GM19238 (cell line): ENCODE measurements at regions not wholly inside any gene's neighbourhood (a gene's known extent, or its start where the extent isn't known, plus 50 kb on each side); places are given as distances from the start of the nearest gene placed in this dataset.

ENCODE experiments used
- DNase-seq: peaks from one replicate; pipeline ENCODE4 v3.0.0; 2011; ENCODE audit warnings: low spot score; ENCODE audit not compliant: insufficient read length

DNA sequence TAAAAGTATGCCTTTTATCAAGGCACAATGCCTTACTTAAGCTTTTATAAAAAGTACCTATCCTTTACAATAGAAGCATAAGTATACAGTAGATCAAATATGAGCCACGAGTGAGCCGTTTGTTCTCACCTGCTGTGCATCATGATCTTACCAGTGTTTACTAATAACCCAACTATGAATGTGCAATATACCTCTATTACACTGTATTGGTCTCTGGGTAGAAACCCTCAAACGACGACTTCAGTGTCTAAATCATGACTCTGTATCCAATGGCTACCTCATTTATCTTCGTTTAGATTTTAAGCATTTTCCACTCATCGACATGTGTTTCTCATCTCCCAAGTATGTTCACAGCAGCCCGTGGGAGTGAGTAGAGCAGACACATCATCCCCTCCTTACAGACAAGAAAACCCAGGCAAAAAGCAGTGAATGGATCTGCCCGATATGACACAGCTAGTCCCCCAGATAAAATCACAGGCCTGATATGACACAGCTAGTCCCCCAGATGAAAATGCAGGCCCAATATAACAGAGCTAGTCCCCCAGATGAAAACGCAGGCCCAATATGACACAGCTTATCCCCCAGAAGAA is 279.8 kb downstream of the TNS1 start:
- DNase-seq, result no peak

DNA sequence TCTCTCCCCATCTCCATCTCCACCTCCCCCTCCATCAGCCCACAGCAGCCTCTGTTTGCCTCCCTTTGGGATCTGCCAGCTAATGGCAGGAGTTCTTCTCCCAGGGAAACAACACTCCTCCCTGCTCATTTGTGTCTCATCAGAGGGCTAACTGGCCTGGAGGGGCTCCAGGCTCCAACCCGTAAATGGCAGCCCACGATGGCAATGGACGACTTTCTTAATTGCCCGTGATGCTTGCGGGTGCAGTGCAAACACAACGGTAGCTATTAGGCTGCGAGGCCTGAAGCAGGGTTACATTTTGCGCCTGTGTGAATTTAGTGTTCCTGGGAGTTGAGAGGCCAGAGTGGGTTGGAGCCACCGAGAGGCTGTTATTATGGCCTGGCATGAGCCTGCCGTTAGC is 285.1 kb downstream of the TNS1 start:
- DNase-seq, result no peak

DNA sequence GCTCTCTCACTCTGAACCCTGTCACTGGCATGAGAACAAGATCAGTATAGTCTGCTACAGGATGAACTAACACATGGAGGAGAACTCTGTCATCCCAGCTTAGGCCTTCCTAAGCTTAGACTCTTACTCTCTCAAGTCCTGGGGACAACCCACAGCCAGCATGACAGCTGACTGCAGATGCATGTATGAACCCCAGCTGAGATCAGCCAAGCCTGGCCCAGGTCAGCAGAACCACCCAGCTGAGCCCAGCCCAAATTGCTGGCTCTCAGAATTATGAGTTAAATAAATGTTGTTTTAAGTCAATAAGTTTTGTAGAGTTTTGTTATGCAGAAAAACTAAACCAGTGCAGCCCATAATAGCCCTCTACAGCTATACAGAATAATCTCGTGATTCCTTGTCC is 287.3 kb downstream of the TNS1 start:
- DNase-seq, result no peak

DNA sequence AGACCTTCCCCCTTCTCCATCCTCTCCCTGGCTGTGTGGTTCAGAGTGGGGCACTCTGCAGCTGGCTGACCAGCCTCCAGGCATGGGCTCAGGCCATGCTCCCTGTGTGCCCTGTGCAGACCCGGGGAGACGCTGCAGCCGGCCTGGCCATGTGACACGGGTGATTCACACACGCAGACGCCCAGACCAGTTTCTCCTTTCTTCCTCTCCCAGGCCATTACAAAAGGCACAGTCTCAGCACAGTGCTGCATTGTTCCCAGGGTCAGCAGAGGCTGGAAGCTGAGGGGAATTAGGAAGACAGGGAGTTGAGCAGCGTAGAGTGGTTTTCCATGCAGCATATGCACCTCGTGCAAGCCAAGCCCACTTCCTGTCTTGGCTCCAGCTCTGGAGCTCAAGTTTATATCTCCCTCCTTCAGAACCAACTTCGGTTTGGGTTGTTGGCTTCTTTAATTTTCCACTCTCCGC is 288.5 kb downstream of the TNS1 start:
- DNase-seq, result no peak

DNA sequence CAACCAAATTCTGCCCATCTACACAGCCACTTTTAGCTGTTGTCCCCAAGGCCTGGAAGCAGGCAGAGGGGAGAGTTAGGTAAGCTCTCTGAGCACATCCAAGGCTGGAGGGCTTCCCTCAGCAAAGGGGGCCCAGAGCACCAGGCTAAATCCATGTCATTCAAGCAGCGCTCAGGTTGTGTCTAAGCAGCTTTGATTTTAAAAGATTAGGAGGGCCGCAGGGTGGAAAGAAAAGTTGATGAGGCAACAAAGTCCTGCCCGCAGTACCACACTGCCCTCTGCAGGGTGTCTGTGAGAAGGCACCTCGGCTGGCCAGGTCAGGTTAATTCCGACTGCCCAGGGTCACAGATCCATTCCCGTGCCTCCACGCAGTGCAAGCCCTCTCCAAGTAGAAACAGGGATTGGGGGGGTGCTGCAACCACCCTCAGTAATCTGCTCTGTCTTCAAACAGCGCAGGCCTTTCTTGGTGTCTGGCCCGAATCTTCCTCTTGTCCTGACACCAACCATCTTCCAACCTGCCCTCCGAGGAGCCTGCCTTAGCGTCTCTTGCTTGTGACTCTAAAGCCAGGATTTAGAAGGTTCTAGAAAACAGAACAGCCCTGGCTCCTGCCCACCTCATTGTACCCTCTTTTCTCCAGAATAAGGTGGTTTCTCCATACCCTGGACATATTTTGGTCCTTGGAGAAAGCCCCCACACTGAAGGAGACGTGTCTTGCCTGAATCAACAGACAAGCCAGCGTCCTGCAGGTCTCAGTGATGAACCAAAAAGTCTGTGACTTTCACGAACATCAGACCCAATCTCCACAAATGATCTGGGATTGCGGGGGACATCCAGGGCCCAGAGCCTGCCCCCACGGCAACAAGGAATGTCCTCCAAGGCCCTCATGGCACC is 289.2 kb downstream of the TNS1 start:
- peak; percentile 46 for DNase-seq

DNA sequence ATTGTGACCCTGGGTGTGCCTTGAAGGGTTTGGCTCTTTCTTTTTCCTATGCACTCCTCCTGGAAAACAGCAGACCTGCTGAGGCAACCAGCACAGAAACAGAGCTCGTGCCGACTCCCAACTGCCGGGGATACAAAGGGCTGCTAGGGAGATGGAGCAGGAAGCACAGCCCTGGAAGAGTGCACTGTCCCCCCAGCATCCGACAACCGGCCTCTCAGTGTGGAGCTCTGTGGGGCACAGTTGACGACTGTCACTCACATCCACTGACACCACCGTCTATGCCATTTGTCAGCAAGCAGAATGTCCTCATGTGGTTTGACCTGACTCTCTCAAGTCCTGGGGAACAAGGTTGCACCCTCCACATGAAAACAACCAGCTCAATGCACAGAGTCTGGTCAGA is 290.4 kb downstream of the TNS1 start:
- DNase-seq, result no peak

DNA sequence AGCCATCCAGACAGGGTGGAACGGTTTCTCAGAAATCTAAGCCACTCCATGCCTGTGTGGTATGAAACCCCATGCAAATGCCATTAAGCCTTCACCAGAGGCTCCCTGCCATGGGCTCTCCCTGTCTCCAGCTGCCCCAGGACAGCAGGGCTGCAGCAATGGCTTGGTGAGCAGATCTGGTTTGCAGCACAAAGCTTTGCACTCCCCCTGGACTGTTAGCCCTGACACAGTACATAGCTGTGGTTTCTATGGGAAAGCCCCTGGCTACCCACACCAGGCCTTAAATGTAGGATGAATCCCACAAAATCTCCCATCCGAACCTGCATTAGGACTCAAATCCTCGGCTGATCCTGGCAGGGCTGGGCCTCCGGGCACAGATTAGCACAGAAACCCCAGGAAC is 291.6 kb downstream of the TNS1 start:
- DNase-seq, result no peak

DNA sequence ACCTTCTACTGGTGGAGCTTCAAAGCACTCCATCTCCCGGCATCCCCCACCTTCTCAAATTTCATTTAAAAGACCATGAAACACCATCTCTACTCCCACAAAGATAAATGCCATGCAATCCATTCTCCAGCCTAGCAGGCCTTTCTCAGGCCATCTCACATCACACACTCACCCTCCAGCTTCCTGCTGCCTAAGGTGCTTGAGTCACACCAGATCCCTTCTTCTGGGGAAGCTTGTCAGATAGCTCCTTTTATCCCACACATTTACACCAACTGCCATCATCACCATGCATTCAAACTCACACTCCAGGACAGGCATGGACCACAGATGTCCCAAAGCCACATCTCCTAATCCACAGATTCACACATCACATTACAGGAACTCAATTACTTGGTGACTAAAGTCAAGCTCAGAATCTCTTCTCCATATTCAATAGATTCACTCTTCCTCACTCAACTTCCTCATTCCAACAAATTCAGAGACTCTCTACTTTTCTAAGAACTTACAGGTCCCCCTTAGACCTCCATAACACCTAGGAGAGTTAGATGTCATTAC is 292.5 kb downstream of the TNS1 start:
- DNase-seq, result no peak

DNA sequence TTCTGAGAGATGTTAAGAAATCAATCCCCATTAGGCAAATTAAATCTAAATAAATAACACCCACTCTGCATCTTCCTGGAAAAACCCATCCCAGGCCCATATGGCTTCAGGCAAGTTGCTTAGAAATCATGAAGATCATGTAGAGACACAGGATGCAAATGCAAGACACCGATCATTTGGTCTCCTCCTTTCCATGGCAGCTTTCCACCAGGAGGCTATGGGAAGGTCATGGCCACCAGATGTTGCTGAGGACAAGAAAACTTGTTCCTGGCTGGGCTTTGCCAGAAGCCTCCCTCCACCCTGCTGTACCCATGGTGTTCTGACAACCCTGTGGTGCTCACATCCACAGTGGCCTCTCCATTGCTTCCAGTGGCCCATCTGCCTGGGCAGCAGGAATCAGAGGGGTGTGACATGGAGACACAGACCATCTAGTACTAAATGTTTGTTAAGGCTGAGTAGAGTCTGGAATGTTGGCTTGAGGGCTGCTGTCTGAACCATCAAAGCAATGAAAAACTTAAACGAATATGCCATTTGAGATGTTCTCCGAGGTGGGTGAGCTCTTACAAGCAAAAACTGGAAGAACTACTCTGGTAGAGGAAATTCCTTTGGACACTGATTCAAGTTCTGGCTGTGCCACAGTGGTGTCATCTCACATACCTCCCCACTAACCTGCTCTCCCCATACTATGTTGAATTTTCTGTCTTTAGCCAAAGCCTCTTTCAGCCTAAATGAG is 293.2 kb downstream of the TNS1 start:
- no peak for DNase-seq

DNA sequence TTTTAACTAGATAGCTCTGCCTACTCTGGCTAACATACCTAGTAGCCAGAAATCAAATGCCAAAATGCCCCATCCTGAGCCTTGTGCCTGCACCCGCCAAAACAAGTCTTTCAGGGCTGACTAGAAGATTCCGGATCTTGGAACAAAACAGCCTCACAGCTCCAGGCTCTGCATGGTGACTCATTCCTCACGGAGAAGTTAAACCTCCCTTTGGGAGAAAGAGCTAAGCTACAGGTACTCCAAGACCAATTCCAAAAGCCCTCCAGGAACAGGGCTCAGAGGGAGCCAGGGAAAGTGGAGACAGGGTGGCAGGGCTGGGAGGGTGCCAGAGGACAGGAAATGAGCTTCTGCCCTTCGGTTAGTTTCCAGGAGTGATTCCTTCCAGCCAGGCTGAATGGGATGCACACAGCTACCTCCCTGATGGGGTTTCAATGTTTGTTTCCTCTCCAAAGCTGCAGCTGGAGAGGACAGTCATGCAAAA is 295.6 kb downstream of the TNS1 start:
- no peak for DNase-seq

DNA sequence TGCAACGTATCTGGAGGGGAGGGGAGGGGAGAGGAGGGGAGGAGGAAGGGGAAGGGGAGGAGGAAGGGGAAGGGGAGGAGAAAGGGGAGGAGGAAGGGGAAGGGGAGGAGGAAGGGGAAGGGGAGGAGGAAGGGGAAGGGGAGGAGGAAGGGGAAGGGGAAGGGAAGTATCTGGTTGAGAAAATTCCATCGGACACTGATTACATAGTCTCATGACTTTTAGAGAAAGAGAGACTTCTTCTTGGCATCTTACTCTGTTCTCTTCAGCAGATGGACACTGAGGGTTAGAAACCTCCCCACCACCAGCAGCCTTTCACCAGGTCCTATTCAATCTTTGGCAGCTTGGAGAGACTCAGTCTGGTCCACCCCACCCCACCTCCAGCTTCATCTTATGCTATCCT is 296.3 kb downstream of the TNS1 start:
- DNase-seq, result no peak

DNA sequence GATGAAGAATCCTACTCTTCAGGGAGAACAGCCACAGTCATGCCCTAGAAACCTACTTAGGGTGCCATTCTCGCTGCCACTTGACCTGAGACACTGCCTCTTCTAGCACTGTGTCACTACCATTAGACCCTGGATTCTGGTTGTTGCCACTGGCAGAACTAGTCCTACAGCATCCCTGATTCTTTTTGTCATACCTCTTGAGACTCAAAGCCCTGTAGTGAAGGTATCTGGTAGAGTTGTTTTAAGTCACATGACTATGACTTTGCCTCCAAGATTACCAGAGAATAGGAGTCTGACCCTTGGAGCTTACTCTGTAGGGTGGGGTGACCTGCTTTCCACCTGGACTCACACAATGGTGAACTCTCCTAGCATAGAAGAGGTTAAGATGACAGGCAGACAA is 296.7 kb downstream of the TNS1 start:
- no peak for DNase-seq

DNA sequence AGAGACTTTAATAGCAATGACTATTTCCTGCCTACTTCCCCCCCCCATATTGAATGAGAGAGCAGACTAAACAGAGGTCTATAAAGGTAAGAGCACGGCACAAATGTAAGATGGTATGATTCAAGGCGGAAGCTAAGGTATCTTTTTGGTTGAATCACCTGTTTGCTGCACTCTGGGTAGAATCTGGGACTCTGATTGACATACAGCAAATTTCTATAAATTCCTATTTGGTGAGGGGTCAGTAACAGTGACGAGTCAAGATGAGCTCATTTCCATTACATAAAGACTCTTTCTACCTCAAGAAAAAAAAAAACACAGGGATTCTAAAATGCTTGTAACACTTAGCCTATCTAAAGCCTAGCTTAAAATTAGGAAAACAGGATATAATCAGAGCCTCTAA is 297.3 kb downstream of the TNS1 start:
- no peak for DNase-seq

DNA sequence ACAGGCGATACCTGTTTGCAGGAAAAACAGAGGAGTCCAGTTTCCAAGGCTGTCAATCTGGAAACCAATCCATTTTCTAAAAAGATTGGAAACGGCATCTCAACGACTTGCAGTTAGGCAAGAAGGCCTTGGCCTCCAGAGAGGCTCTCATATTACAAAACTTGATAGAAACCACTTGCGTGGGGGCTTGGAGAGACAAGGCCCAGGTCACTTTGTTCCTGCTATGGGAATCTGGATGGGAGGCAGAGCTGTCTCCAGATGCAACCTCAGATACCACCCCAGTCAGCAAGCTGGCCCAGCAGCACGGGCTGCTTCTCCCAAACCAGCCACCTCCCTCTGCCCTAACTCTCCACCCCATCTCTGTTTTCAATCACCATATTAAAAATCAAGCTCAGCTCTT is 298.8 kb downstream of the TNS1 start:
- DNase-seq, result no peak

DNA sequence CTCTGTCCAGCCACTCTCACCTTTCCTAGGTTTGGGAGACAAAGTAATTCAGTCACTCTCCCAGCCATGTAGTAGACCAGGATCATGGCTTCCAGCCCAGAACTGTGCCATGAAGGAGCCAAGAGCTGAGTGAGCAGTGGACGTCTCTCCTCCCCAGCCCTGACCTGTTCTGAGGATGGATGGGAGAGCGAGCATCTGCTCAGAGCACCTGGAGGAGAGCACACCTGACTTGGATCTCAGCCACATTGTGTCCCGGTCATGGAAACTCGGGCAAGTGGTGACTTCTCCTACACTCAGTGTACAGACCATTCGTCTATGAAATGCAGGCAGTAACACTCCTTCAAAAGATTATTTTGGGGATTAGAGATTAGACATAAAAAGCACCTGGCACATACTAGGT is 299.7 kb downstream of the TNS1 start:
- no peak for DNase-seq

DNA sequence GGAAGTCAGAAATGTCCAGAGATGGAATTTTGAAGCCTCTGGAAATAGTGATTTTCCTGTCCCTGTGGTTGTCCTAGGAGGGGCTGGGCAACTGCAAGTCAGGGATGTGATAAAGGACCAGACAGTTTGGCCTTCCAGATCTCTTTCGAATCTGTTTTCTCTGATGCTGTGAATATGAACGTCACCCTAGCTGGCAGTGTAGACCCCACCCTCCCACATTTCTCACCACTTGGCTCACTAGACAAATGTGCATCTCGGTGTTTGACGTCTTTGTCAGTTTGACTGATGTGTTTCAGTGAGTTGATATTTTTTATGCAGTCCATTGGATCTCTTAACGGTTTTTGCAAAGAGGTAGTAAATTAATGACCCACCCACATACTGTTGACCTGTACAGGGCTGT is 301.2 kb downstream of the TNS1 start:
- no peak for DNase-seq

DNA sequence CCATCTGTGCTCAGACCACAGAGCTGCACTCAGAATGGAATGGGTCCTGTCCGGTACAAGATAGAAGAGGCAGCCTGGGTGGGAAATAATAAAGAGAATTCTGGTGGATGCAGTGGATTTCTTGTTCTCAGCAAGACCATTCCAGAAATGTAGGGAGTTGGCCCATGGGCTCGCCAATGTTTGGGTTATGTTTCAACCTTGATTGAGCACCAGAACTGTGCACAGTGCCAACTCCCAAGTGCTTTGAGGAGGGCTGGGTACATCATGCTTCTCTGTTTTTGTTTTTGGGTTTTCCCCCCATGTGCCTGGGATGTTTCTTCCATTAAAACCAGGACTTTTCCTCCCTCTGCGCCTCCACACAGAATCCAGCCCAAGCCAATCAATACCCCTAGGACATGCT is 304.1 kb downstream of the TNS1 start:
- DNase-seq, result no peak

DNA sequence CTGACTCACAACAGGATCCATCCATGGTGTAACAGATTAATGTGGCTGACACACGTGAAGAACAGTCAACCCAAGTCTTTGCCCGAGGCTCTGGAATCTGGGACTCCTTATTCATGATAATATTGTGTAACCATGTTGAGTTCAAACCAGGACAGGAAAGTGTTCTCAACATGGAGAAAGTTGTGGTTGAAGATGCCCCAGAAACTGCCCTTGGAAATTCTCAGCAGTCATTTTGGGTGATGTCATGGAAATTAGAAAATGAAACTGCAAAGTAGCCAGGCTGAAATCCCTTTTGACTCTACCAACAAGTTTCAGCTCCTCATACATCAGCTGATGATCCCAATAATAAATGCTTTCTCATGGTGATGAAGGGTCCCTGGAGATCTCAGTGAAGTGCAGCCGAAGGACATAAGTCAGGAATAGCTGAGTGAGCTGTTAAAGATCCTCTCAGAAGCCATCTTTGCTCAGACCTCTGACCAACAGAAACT is 307.7 kb downstream of the TNS1 start:
- DNase-seq, result no peak

DNA sequence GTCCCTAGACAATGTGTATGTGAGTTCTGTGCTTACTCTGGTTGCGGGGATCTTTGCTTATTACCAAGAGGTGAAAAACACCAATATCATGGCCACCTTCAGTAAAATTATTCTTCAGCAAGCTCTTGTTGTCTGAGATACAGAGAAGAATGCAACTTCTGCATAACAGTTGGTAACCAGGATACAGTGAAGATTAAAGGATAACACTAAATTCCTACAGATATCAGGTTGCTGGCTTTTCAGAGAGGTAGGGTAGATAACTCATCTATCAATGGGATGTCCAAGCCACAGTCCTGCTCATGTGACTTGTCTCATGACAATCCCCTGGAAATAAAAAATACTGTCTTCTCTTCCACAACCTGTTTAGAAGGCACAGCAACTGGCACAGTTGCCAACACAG is 308.5 kb downstream of the TNS1 start:
- no peak for DNase-seq

DNA sequence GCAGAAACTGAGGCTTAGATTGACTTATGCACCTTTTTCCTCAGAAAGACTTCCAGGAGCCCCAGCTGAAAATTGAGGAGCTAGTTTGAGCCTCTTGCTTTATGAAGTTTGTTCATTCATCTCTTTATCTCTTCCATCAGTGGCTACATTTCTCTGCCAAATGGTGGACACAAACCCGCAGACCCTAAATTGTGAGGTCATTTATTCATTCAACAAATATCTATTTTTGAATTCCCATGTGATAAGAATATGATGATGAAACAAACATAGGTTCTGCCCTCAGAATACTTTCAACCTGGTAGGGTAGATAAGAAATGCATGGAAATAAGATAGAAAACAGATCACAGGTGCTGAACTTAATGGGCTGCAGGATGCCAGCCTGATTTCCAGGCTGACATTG is 309.4 kb downstream of the TNS1 start:
- DNase-seq, result no peak

DNA sequence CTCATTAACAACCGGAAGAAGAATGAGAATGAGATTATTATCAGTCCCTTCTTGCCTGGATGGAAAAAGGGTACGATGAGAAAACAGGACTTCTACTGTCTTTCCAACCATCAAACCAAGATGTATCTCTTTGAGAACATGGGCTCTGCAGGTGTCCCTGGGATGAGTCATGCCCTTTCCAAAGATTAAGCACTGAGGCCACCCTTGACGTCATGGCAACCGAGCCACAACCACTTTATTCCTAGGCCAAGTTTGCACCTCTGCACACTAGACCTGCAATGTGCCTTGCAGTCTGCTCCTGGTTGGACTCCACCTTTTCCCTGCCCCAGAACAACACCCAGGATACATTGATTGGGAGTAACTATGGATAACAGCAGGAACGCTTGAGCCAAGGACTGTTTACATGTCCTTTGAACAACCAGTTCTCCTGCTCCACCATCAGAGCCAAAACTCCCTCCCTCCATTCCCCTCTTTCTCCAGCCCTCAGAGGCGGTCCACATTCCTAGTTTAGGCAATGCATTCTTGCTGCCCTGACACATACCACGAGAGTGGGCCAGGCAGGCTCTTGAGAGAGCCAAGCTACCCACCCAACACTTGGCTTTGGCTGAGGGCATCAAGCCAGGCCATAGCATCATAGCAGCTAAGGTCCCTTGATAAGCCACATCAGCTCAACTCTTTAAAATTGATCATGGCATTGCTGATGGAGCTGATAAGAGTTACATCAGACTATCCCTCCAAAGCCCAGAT is 310.7 kb downstream of the TNS1 start:
- DNase-seq, result no peak
